Neural progenitor cell (in vitro differentiated cells): ENCODE measurements at regions not wholly inside any gene's neighbourhood (a gene's known extent, or its start where the extent isn't known, plus 50 kb on each side); places are given as distances from the start of the nearest gene placed in this dataset.

Experiments
- CTCF ChIP-seq: fragments of 200-600 bp; sonication (generic); IDR thresholded peaks from 2 replicates; pipeline ENCODE4 v1.5.1; 2017; ENCODE audit warnings: antibody characterized with exemption, mild to moderate bottlenecking
- EZH2 ChIP-seq: fragments of 200-600 bp; sonication (generic); IDR thresholded peaks from 2 replicates; pipeline ENCODE4 v1.6.1; 2017; ENCODE audit warnings: antibody characterized with exemption, mild to moderate bottlenecking, moderate library complexity
- EZH2phosphoT487 ChIP-seq: fragments of 200-600 bp; sonication (generic); IDR thresholded peaks from 2 replicates; pipeline ENCODE4 v1.6.1; 2017; ENCODE audit warnings: antibody characterized with exemption

DNA sequence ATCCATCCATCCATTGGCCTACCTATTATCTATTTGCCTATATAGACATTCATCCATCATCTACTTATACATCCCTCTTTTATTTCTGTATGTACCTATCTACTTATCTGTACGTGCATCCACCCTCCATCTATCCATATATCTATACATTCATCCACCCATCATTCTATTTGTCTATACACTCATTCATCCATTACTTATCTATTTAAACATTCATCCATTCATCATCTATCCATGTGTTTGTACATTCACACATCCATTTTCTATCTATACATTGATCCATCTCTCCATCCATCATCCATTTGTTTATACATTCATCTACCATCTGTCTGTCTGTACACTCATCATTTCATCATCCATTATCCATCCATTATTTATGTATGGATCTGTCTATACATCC is 365.7 kb upstream of the RBFOX1 start:
- TF ChIP-seq CTCF, result no peak
- TF ChIP-seq EZH2, result no peak
- TF ChIP-seq EZH2phosphoT487, result no peak
